ENCODE measurements at regions not wholly inside any gene's neighbourhood (a gene's known extent, or its start where the extent isn't known, plus 50 kb on each side); places are given as distances from the start of the nearest gene placed in this dataset.
"Not testable (repeated sequence)": the region's sequence is repeated elsewhere in the genome, so short reads cannot be mapped to it uniquely, and the experiment has no call there.

DNA sequence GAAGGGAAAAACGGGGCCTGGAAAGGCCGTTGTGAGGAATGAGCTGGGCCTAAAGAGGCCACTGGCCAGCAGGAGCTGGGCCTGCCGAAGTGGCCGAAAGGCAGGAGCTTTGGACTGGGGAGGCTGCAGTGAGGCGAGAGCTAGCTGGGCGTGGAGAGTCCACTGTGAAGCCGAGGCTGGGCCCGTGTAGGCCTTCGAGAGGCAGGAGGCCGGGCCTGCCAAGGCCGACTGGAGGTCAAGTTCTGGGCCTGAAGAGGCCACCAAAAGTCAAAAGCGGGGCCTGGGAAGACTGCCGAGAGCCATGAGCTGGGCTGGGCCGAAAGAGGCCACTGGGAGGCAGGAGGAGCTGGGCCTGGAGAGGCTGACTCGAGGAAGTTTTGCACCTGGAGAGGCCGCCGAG is 69.6 kb upstream of the COBL start:
- not testable (repeated sequence) for TF ChIP-seq POLR2A (IDR thresholded peaks at IDR 0.05; ENCODE audit: low read depth); POLR2AphosphoS5 (IDR thresholded peaks at IDR 0.05); EP300 (IDR thresholded peaks at IDR 0.05)
- TF ChIP-seq, protein P1, sequence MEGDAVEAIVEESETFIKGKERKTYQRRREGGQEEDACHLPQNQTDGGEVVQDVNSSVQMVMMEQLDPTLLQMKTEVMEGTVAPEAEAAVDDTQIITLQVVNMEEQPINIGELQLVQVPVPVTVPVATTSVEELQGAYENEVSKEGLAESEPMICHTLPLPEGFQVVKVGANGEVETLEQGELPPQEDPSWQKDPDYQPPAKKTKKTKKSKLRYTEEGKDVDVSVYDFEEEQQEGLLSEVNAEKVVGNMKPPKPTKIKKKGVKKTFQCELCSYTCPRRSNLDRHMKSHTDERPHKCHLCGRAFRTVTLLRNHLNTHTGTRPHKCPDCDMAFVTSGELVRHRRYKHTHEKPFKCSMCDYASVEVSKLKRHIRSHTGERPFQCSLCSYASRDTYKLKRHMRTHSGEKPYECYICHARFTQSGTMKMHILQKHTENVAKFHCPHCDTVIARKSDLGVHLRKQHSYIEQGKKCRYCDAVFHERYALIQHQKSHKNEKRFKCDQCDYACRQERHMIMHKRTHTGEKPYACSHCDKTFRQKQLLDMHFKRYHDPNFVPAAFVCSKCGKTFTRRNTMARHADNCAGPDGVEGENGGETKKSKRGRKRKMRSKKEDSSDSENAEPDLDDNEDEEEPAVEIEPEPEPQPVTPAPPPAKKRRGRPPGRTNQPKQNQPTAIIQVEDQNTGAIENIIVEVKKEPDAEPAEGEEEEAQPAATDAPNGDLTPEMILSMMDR (IDR thresholded peaks at IDR 0.05), result not testable (repeated sequence)
